B cell (primary cell): ENCODE measurements at regions not wholly inside any gene's neighbourhood (a gene's known extent, or its start where the extent isn't known, plus 50 kb on each side); places are given as distances from the start of the nearest gene placed in this dataset.

Experiments used
- CTCF ChIP-seq: fragments of 200-600 bp; IDR thresholded peaks from one replicate; pipeline ENCODE4 v1.8.0; 2022; ENCODE audit warnings: antibody characterized with exemption, mild to moderate bottlenecking
- EZH2 ChIP-seq: IDR thresholded peaks from 2 replicates; pipeline ENCODE4 v1.6.1; 2012; ENCODE audit warnings: borderline replicate concordance, low read depth, mild to moderate bottlenecking, moderate library complexity, low read length; ENCODE audit not compliant: insufficient read depth, poor library complexity, severe bottlenecking

GRCh38 chr20:47950913-47951283 is 165.6 kb upstream of the SULF2 start:
- no peak for TF ChIP-seq CTCF
- TF ChIP-seq EZH2 = no peak
